ENCODE measurements at regions not wholly inside any gene's neighbourhood (a gene's known extent, or its start where the extent isn't known, plus 50 kb on each side); places are given as distances from the start of the nearest gene placed in this dataset.

GRCh38 chr14:44374906-44375305 is 132.2 kb downstream of the FSCB start:
- TF ChIP-seq CTCF (IDR thresholded peaks at IDR 0.05; ENCODE audit: borderline replicate concordance, extremely low read depth, low read length, poor library complexity, severe bottlenecking): no peak
- TF ChIP-seq EZH2 (IDR thresholded peaks at IDR 0.05; ENCODE audit: borderline replicate concordance, low read depth, low read length, severe bottlenecking): no peak

All from DND-41 (cell line).